IMR-90 (cell line): ENCODE measurements at regions not wholly inside any gene's neighbourhood (a gene's known extent, or its start where the extent isn't known, plus 50 kb on each side); places are given as distances from the start of the nearest gene placed in this dataset.

ENCODE experiments used
- POLR2A ChIP-seq: IDR thresholded peaks from 2 replicates; pipeline ENCODE4 v1.6.1; 2012; ENCODE audit warnings: mild to moderate bottlenecking, low read depth, low read length
- RCOR1 ChIP-seq: IDR thresholded peaks from 2 replicates; pipeline ENCODE4 v1.6.1; 2012; ENCODE audit warnings: mild to moderate bottlenecking, low read length, improper control_type of control experiment; ENCODE audit not compliant: insufficient replicate concordance
- TF ChIP-seq, protein P1 (sequence below): conservative IDR thresholded peaks from 2 replicates; pipeline ENCODE4 v1.5.1; 2012; ENCODE audit warnings: mild to moderate bottlenecking, low read depth, low read length, improper control_type of control experiment

DNA sequence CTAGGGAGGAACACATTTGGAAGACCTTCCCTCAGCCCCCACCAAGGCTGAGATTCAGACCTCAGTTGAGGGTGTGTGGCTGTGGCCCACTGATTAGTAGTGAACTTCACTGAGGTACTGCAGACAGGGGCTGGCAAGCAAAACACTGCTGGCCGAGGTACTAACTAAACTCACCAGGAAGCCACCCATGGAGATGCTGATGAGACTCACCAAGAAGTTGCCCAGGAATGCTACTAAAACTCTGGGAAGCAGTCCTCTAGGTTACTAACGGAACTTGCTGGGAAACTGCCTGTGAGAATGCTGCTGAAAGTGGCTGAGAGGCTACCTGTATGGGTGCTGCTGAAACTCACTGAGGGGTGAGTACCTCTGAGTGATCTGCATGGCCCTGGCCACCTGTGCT is 372.4 kb upstream of the RPS6KA3 start:
- TF ChIP-seq, protein P1, sequence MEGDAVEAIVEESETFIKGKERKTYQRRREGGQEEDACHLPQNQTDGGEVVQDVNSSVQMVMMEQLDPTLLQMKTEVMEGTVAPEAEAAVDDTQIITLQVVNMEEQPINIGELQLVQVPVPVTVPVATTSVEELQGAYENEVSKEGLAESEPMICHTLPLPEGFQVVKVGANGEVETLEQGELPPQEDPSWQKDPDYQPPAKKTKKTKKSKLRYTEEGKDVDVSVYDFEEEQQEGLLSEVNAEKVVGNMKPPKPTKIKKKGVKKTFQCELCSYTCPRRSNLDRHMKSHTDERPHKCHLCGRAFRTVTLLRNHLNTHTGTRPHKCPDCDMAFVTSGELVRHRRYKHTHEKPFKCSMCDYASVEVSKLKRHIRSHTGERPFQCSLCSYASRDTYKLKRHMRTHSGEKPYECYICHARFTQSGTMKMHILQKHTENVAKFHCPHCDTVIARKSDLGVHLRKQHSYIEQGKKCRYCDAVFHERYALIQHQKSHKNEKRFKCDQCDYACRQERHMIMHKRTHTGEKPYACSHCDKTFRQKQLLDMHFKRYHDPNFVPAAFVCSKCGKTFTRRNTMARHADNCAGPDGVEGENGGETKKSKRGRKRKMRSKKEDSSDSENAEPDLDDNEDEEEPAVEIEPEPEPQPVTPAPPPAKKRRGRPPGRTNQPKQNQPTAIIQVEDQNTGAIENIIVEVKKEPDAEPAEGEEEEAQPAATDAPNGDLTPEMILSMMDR = no peak
- TF ChIP-seq RCOR1 = no peak
- TF ChIP-seq POLR2A = no peak
